ENCODE measurements at regions not wholly inside any gene's neighbourhood (a gene's known extent, or its start where the extent isn't known, plus 50 kb on each side); places are given as distances from the start of the nearest gene placed in this dataset.

GRCh38 chr6:141265756-141266623 lies 866.7 kb upstream of the GJE1 start:
- DNase-seq (ENCODE audit: low read depth in 4 of 4, low spot score in 3 of 4): no peak

GRCh38 chr6:141264101-141264500 lies 868.6 kb upstream of the GJE1 start:
- no peak for DNase-seq (ENCODE audit: low read depth in 4 of 4, low spot score in 3 of 4)

- no peak for DNase-seq (ENCODE audit: low read depth in 4 of 4, low spot score in 3 of 4)
These were observed 871.1 kb upstream of the GJE1 start for GRCh38 chr6:141261672-141262060.

- no peak for DNase-seq (ENCODE audit: low read depth in 4 of 4, low spot score in 3 of 4)
These were observed 871.6 kb upstream of the GJE1 start for GRCh38 chr6:141261016-141261671.

GRCh38 chr6:141260627-141261015 lies 872.1 kb upstream of the GJE1 start:
- no peak for DNase-seq (ENCODE audit: low read depth in 4 of 4, low spot score in 3 of 4)

GRCh38 chr6:141259807-141260206 lies 872.9 kb upstream of the GJE1 start:
- DNase-seq (ENCODE audit: low read depth in 4 of 4, low spot score in 3 of 4): no peak

- DNase-seq (ENCODE audit: low read depth in 4 of 4, low spot score in 3 of 4): no peak
These were observed 873.6 kb upstream of the GJE1 start for GRCh38 chr6:141259091-141259490.

GRCh38 chr6:141258516-141258915 lies 874.2 kb upstream of the GJE1 start:
- no peak for DNase-seq (ENCODE audit: low read depth in 4 of 4, low spot score in 3 of 4)

GRCh38 chr6:141254336-141254735 lies 878.4 kb upstream of the GJE1 start:
- no peak for DNase-seq (ENCODE audit: low read depth in 4 of 4, low spot score in 3 of 4)

GRCh38 chr6:141252828-141253608 lies 879.7 kb upstream of the GJE1 start:
- DNase-seq (ENCODE audit: low read depth in 4 of 4, low spot score in 3 of 4): no peak

GRCh38 chr6:141251286-141251685 lies 881.4 kb upstream of the GJE1 start:
- DNase-seq (ENCODE audit: low read depth in 4 of 4, low spot score in 3 of 4): no peak

- DNase-seq (ENCODE audit: low read depth in 4 of 4, low spot score in 3 of 4): peak in 3 of 4 donors; percentile 22 to 23 (median 22)
These were observed 884.5 kb upstream of the GJE1 start for GRCh38 chr6:141248021-141248799.

- DNase-seq (ENCODE audit: low read depth in 4 of 4, low spot score in 3 of 4): no peak
These were observed 888.4 kb upstream of the GJE1 start for GRCh38 chr6:141244366-141244765.

GRCh38 chr6:141242957-141243356 lies 889.8 kb upstream of the GJE1 start:
- no peak for DNase-seq (ENCODE audit: low read depth in 4 of 4, low spot score in 3 of 4)

- DNase-seq (ENCODE audit: low read depth in 4 of 4, low spot score in 3 of 4): no peak
These were observed 903.4 kb upstream of the GJE1 start for GRCh38 chr6:141229296-141229695.

GRCh38 chr6:141218583-141218982 lies 914.1 kb upstream of the GJE1 start:
- no peak for DNase-seq (ENCODE audit: low read depth in 4 of 4, low spot score in 3 of 4)

GRCh38 chr6:141216726-141217125 lies 916.0 kb upstream of the GJE1 start:
- DNase-seq (ENCODE audit: low read depth in 4 of 4, low spot score in 3 of 4): no peak

GRCh38 chr6:141212296-141212695 lies 920.4 kb upstream of the GJE1 start:
- DNase-seq (ENCODE audit: low read depth in 4 of 4, low spot score in 3 of 4): no peak

GRCh38 chr6:141211845-141212244 lies 920.9 kb upstream of the GJE1 start:
- DNase-seq (ENCODE audit: low read depth in 4 of 4, low spot score in 3 of 4): no peak

GRCh38 chr6:141210901-141211300 lies 921.8 kb upstream of the GJE1 start:
- no peak for DNase-seq (ENCODE audit: low read depth in 4 of 4, low spot score in 3 of 4)

GRCh38 chr6:141209890-141210289 lies 922.8 kb upstream of the GJE1 start:
- no peak for DNase-seq (ENCODE audit: low read depth in 4 of 4, low spot score in 3 of 4)
